Activated T-cell treated with anti-CD3 and anti-CD28 coated beads, Interleukin-2, amount 50 U/mL, for 72 hours (primary cell): ENCODE measurements at regions not wholly inside any gene's neighbourhood (a gene's known extent, or its start where the extent isn't known, plus 50 kb on each side); places are given as distances from the start of the nearest gene placed in this dataset.

Experiments used
- ATAC-seq, 2 donors: fragments of 150-1000 bp; cut with Tn5 transposase; replicated peaks in 1 of 2; 2 replicates each; pipeline ENCODE4 v1.10.0; 2021; ENCODE audit warnings: moderate library complexity in 2 of 2, mild to moderate bottlenecking in 1 of 2
- DNase-seq, 2 donors: peaks; one replicate each; pipeline ENCODE4 v3.0.0; 2021 to 2022; ENCODE audit warnings: mixed read lengths in 1 of 2
- H3K27ac Mint-ChIP-seq: one replicate; pipeline ENCODE4 v1.8.0; 2022; ENCODE audit warnings: mild to moderate bottlenecking, moderate library complexity, mixed read lengths
- H3K27me3 Mint-ChIP-seq: one replicate; pipeline ENCODE4 v1.8.0; 2022; ENCODE audit warnings: low read depth, mixed read lengths
- H3K36me3 Mint-ChIP-seq, 2 donors: one replicate each; pipeline ENCODE4 v1.8.0; 2022; ENCODE audit warnings: mixed read lengths in 2 of 2, mild to moderate bottlenecking in 1 of 2; ENCODE audit not compliant: insufficient read depth in 2 of 2
- H3K4me1 Mint-ChIP-seq: one replicate; pipeline ENCODE4 v1.8.0; 2022; ENCODE audit warnings: low read depth, mixed read lengths
- H3K4me3 Mint-ChIP-seq, 2 donors: one replicate each; pipeline ENCODE4 v1.8.0; 2022; ENCODE audit warnings: mild to moderate bottlenecking in 2 of 2, mixed read lengths in 2 of 2, moderate library complexity in 2 of 2
- H3K9me3 Mint-ChIP-seq, 2 donors: one replicate each; pipeline ENCODE4 v1.8.0; 2022; ENCODE audit warnings: mixed read lengths in 2 of 2

DNA sequence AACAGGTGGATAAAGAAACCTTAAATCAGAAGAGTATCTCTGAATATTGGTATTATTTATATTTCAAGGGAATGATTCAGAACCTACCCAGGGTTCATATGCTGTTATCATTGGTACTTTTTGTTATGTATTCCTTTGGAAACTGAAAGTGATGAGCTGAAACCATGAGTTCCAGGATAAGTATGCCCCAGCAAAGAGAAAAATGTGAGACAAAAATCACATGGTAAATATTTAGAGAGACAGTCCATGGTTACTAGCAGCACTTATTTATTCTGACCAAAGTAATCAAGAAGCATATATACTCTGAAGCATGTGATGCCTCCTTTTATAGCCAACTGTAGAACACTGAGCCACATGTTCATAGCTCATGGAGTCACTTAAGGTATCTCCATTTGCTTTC, 277.7 kb downstream of the ARAP2 start:
- Mint-ChIP-seq H3K9me3 (no peaks in the 10 kb centered on the region), H3K27ac (no peak overlapping the region), H3K36me3 (no peaks in the 10 kb centered on the region), H3K4me3 (no peak overlapping the region), H3K27me3 (no peaks in the 10 kb centered on the region), H3K4me1 (peaks cover 12% of the 10 kb centered on the region)
- DNase-seq: no peak
- ATAC-seq: peak; percentile 14 to 16

DNA sequence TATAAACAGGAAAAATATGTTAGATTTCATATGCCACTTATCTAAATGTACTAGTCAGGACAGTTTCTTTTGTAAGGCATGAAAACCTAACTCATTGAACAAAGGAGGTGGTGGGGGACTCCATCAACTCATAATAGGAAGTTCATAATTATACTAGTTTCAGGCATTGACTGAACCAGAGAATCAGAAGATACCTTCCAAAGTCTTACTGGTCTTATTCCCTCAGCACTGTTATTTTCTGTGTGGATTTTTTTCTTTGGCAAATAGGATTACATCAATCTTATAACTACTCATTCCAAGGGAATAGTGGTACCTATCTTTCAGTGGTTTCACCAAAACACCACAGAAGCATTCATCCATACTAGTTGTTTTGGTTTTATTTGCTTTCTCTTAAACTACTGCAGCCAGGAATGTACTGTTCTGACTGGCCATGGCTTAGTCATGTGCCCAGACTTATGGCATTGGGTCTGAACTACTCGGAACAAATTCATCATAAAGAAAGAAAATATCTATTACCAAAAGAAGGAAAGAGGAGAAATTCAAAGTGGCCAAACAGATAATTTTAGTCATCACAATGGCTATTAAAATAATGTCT, 273.9 kb downstream of the ARAP2 start:
- peak; percentile 91 to 92 for ATAC-seq
- Mint-ChIP-seq H3K36me3 (peaks cover 2% of the 10 kb centered on the region in 2 donors), H3K27ac (peak overlapping the region; percentile 71), H3K4me1 (peaks cover 21% of the 10 kb centered on the region), H3K27me3 (peaks cover 21% of the 10 kb centered on the region), H3K9me3 (peaks cover 1 to 3% of the 10 kb centered on the region in 2 donors), H3K4me3 (peak overlapping the region in 1 of 2 donors; percentile 49)
- peak; percentile 38 to 43 for DNase-seq

DNA sequence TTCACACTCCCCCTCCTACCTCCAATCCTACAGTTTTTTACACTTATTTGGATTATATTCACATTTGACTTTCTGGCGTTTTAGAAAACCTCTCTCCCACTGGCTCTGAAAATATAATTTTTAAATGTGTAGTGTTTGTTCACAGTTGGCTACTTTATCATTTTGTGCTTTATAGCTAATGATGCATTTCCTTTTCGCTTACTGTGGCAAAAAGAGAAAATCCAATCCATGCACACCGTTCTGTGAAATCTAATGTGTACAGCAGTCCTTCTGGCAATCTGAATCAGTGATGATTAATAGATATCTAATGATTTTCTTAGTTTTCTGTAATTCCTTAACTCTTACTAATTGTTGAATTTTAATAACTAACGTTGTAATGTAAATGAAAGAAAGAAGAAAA, 271.5 kb downstream of the ARAP2 start:
- no peak overlapping the region for H3K4me3 Mint-ChIP-seq
- peaks cover 3 to 5% of the 10 kb centered on the region in 2 donors for H3K9me3 Mint-ChIP-seq
- H3K4me1 Mint-ChIP-seq: peaks cover 30% of the 10 kb centered on the region
- DNase-seq: no peak
- ATAC-seq: no peak
- peaks cover 2 to 4% of the 10 kb centered on the region in 2 donors for H3K36me3 Mint-ChIP-seq
- peak overlapping the region; percentile 29 for H3K27ac Mint-ChIP-seq
- H3K27me3 Mint-ChIP-seq: peaks cover 24% of the 10 kb centered on the region

DNA sequence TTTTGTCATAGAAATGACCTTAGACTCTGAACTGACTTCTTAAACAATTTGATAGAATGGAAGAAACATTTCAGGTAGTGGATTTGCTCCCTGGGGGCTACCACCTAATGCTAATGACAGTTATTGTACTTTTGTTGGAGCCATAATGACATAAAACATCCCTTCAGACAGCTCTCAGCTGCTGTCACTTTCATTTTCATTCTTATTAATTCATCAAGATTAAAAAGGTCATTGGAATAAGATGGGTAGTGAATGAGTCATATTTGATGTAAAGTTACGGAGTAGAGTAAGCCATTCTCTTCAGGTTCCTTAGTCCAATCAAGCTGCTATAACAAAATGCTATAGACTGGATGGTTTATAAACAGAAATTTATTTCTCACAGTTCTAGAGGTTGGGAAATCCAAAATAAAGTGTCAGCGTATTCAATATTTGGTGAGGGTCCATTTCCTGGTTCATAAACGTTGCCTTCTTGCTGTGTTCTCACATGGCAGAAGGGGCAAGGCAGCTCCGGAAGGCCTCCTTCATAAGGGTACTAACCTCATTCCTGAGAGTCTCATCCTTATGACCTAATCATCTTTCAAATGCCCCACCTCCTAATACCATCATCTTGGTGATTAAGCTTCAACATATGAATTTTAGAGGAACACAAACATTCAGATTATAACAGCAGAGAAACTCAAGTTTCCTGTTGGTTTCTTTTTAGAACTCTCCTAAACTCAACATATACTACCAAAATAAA, 268.5 kb downstream of the ARAP2 start:
- DNase-seq (no peak), ATAC-seq (peak; percentile 93)
- H3K4me1 Mint-ChIP-seq: peaks cover 20% of the 10 kb centered on the region
- H3K4me3 Mint-ChIP-seq: peak overlapping the region in 1 of 2 donors; percentile 58
- peaks cover 27% of the 10 kb centered on the region for H3K27me3 Mint-ChIP-seq
- peaks cover 3 to 5% of the 10 kb centered on the region in 2 donors for H3K9me3 Mint-ChIP-seq
- peaks cover 2 to 4% of the 10 kb centered on the region in 2 donors for H3K36me3 Mint-ChIP-seq
- H3K27ac Mint-ChIP-seq: peak overlapping the region; percentile 47

DNA sequence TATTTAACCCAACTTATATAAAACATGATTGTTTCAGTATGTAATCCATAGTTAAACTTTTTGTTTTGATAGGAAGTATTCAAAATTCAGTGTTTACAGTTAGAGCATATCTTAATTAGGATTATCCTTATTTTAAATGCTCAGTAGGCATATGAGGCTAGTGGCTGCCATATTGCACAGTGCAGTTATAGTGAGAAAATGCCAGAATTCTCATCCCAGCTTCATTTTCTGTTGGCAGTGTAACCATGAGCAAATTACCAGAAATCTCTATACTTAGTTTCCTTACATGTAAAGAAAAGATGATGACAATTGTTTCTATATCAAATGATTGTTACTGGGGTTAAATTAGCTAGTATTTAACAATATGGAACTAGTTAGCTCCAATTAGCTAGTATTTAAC, 265.8 kb downstream of the ARAP2 start:
- H3K4me3 Mint-ChIP-seq: no peak overlapping the region
- ATAC-seq (no peak), DNase-seq (no peak)
- H3K27ac Mint-ChIP-seq: no peak overlapping the region
- peaks cover 18% of the 10 kb centered on the region for H3K4me1 Mint-ChIP-seq
- H3K36me3 Mint-ChIP-seq: peaks cover 2 to 6% of the 10 kb centered on the region in 2 donors
- peaks cover 18% of the 10 kb centered on the region for H3K27me3 Mint-ChIP-seq
- H3K9me3 Mint-ChIP-seq: peaks cover 3 to 5% of the 10 kb centered on the region in 2 donors

DNA sequence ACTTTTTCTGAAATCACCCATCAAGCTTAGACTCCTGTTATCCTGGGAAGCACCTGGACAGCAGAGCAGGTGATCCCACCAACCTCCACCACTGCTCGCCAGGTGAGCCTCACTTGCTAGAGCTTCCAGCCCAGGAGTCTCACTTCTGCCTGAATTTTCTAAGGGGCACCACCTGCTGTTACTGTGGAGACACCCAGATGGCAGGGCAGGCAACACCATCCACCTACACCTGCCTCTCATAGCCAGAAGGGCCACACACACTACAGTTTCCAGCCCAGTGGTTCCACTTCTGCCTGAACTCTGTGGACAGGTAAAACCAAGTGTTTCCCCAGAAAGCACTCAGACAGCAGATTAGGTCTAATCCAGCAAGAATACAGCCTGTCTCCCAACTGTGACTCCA, 262.0 kb downstream of the ARAP2 start:
- no peak overlapping the region for H3K4me3 Mint-ChIP-seq
- DNase-seq (no peak), ATAC-seq (no peak)
- no peak overlapping the region for H3K27ac Mint-ChIP-seq
- H3K36me3 Mint-ChIP-seq: peaks cover 0 to 4% of the 10 kb centered on the region in 2 donors
- H3K9me3 Mint-ChIP-seq: peaks cover 5% of the 10 kb centered on the region in 2 donors
- H3K27me3 Mint-ChIP-seq: peaks cover 7% of the 10 kb centered on the region
- no peaks in the 10 kb centered on the region for H3K4me1 Mint-ChIP-seq

DNA sequence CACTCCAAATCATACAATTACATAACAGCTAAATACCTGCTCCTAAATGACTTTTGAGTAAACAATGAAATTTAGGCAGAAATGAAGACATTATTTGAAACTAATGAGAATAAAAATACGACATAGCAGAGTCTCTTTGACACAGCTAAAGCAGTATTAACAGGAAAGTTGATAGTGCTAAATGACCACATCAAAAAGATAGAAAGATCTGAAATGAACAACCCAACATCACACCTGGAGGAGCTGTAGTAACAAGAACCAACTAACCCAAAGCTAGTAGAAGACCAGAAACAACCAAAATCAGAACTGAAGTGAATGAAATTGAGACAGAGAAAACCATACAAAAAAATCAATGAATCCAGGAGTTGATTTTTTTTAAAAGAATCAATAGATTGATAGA, 257.8 kb downstream of the ARAP2 start:
- Mint-ChIP-seq H3K4me3 (no peak overlapping the region), H3K27me3 (no peaks in the 10 kb centered on the region), H3K27ac (no peak overlapping the region), H3K4me1 (no peaks in the 10 kb centered on the region), H3K9me3 (peaks cover 3 to 9% of the 10 kb centered on the region in 2 donors), H3K36me3 (peaks cover 0 to 5% of the 10 kb centered on the region in 2 donors)
- ATAC-seq (no peak), DNase-seq (no peak)

DNA sequence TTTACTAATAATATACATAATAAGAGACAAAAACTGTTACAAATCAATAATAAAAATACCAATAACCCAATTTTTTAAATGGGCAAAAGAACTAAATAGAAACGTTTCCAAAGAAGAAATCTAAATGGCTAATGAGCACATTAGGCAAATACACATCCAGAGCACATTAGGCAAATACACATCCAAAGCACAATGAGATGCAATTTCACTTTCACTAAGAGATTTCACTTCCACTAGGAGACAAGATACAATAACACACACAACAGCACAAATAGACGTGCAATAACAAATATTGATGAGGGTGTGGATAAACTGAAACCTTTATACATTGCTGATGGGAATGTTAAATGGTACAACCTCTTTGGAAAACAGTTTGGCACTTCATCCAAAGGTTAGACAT, 250.7 kb downstream of the ARAP2 start:
- H3K9me3 Mint-ChIP-seq: no peaks in the 10 kb centered on the region
- no peaks in the 10 kb centered on the region for H3K4me1 Mint-ChIP-seq
- ATAC-seq (no peak), DNase-seq (no peak)
- no peak overlapping the region for H3K27ac Mint-ChIP-seq
- no peak overlapping the region for H3K4me3 Mint-ChIP-seq
- no peaks in the 10 kb centered on the region for H3K36me3 Mint-ChIP-seq
- no peaks in the 10 kb centered on the region for H3K27me3 Mint-ChIP-seq

DNA sequence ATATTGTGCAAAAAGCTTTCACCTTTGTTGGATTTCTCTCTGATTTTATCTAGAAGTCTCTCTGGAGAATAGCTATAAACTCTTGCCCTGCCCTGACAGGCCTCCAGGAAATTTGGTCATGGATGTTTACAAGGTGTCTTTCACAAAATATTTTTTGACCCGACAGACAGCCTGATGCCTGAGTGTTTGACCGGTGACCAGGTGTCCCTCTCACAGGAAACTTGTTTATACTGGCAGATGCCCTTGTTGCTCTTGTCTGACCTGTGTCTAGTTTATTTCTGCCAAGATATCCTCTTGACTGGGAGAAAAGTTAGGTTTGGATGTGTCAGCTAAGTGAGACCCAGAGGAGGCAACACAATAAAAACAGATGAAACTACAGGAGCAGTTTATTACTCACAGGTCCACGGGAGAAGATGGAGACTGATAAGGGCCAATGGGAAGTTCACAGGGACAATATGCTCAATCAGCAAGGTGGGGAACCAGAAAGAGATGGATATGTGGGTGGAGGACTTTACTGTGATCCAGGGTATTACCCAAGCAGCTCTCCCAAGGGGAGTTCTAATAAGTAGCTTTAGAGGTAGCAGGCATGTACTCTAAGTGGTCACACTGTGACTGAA, 243.3 kb downstream of the ARAP2 start:
- ATAC-seq: no peak
- Mint-ChIP-seq H3K9me3 (peaks cover 0 to 2% of the 10 kb centered on the region in 2 donors), H3K36me3 (peaks cover 0 to 2% of the 10 kb centered on the region in 2 donors), H3K27me3 (no peaks in the 10 kb centered on the region), H3K4me1 (no peaks in the 10 kb centered on the region), H3K4me3 (no peak overlapping the region), H3K27ac (no peak overlapping the region)
- DNase-seq: no peak

DNA sequence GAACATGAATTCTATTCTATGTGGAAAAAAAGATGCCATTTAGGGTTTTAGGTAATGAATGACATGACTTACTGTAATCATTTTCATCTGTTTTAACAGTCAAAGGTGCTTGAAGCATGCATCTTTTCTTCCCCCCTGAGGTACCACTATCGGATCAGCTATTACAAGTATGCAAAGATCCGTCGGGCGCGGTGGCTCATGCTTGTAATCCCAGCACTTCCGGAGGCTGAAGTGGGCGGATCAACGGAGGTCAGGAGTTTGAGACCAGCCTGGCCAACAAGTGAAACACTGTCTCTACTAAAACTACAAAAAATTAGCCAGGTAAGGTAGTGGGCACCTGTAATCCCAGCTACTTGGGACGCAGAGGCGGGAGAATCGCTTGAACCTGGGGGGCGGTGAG, 241.3 kb downstream of the ARAP2 start:
- Mint-ChIP-seq H3K4me1 (no peaks in the 10 kb centered on the region), H3K36me3 (peaks cover 0 to 2% of the 10 kb centered on the region in 2 donors), H3K9me3 (peaks cover 0 to 2% of the 10 kb centered on the region in 2 donors), H3K27me3 (no peaks in the 10 kb centered on the region), H3K27ac (no peak overlapping the region), H3K4me3 (no peak overlapping the region)
- ATAC-seq (no peak), DNase-seq (no peak)

DNA sequence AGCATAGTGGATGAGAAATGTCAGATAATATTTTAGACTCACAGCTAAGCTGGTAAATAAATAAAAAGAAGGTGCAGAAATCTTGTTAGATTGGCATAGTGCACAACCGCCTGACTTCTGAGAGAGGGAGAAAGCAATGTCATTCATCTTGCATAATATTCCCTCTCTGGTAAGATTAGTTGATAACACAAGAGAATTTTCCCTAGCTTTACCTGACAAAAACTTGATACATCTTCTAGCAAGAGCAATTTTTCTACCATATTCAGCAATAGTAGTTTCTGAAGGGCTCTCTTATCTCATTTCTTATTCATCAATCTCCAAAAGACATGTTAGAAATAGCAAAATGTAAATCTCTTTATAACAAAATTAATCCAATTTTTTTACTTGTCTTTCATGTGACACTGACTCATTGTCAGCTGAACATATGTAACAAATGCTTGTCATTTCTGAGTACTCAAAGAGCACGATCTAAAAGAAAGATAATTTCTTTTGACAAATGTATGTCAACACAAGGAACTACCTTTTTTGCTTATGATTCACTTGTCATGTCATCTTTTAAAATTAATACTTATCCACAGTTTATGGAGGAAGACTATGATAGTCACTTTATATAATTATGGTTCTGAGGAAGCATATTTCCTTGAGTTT, 240.0 kb downstream of the ARAP2 start:
- no peak overlapping the region for H3K27ac Mint-ChIP-seq
- H3K27me3 Mint-ChIP-seq: no peaks in the 10 kb centered on the region
- no peak for DNase-seq
- no peak overlapping the region for H3K4me3 Mint-ChIP-seq
- H3K4me1 Mint-ChIP-seq: no peaks in the 10 kb centered on the region
- peaks cover 2 to 4% of the 10 kb centered on the region in 2 donors for H3K9me3 Mint-ChIP-seq
- peaks cover 0 to 2% of the 10 kb centered on the region in 2 donors for H3K36me3 Mint-ChIP-seq
- ATAC-seq: no peak

DNA sequence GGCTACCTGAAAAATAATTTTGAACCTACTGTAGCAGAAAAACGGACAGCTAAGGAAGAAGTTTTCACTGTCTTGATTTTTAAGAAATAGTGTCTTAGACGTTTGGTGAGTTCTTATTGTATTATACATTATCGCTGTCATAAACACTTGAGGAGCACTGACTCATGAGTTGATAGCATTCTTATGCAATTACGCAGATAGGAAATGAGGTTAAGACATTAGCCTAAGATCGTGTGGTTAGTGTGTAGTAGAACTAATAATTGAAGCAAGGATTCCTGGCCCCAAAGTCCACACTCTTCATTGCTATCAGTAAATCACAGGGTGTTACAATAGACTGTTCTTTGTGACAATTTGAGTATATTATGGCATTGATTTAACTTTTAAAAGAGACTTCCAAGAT, 238.1 kb downstream of the ARAP2 start:
- Mint-ChIP-seq H3K36me3 (no peaks in the 10 kb centered on the region), H3K27me3 (no peaks in the 10 kb centered on the region), H3K27ac (no peak overlapping the region), H3K9me3 (peaks cover 2% of the 10 kb centered on the region in 2 donors), H3K4me1 (no peaks in the 10 kb centered on the region), H3K4me3 (no peak overlapping the region)
- ATAC-seq (no peak), DNase-seq (no peak)

DNA sequence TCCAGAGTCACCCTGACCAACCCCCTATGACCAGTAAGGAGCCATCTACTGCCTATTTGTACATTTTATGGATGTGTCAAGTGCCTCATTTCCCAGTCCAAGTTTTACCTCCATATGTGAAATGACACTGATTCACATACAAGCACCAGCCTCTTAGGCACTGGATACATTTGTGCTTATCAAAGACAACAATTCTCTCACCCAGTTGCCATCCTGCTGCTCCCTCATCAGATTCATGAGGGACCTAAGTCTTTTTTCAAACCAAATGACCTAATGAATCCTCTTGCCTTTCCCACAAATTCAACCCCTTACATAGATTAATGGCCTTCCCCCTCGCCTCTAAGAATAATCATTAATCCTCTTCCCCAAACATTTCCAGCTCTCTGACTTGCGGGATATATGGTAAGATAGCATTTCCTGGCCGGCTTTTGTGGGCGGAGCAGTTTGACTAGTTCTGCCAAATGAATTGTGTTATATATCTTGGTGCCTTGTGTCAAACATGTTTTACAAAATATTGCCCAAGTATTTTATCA, 233.9 kb downstream of the ARAP2 start:
- H3K9me3 Mint-ChIP-seq: peaks cover 2% of the 10 kb centered on the region in 2 donors
- H3K4me3 Mint-ChIP-seq: no peak overlapping the region
- no peak overlapping the region for H3K27ac Mint-ChIP-seq
- no peak for DNase-seq
- no peak for ATAC-seq
- no peaks in the 10 kb centered on the region for H3K27me3 Mint-ChIP-seq
- H3K4me1 Mint-ChIP-seq: no peaks in the 10 kb centered on the region
- H3K36me3 Mint-ChIP-seq: no peaks in the 10 kb centered on the region
